CD4-positive, alpha-beta T cell treated with Interleukin-6 for 4 hours (primary cell): ENCODE measurements at regions not wholly inside any gene's neighbourhood (a gene's known extent, or its start where the extent isn't known, plus 50 kb on each side); places are given as distances from the start of the nearest gene placed in this dataset.
A peak's percentile ranks its signal among the peaks of the same experiment; 100 is the strongest.
"Not testable (repeated sequence)": the region's sequence is repeated elsewhere in the genome, so short reads cannot be mapped to it uniquely, and the experiment has no call there.

Experiments
- DNase-seq: peaks from one replicate; pipeline ENCODE4 v3.0.0-alpha.2; 2020; ENCODE audit warnings: mixed read lengths

GRCh38 chr16:58815181-58815888 lies 81.2 kb upstream of the GOT2 start:
- DNase-seq: no peak

- peak; percentile 33 for DNase-seq
These were observed 80.3 kb upstream of the GOT2 start for GRCh38 chr16:58814348-58814801.

GRCh38 chr16:58809213-58809612 lies 75.1 kb upstream of the GOT2 start:
- DNase-seq: no peak

GRCh38 chr16:58807276-58807675 lies 73.2 kb upstream of the GOT2 start:
- no peak for DNase-seq

GRCh38 chr16:58801838-58802237 lies 67.7 kb upstream of the GOT2 start:
- no peak for DNase-seq

- DNase-seq: no peak
These were observed 63.2 kb upstream of the GOT2 start for GRCh38 chr16:58797137-58797801.

GRCh38 chr16:58793366-58793765 lies 59.2 kb upstream of the GOT2 start:
- DNase-seq: no peak

GRCh38 chr16:58792188-58792587 lies 58.1 kb upstream of the GOT2 start:
- DNase-seq: no peak

- DNase-seq: not testable (repeated sequence)
These were observed 56.9 kb upstream of the GOT2 start for GRCh38 chr16:58790816-58791557.

- no peak for DNase-seq
These were observed 55.2 kb upstream of the GOT2 start for GRCh38 chr16:58789351-58789750.
